Stromal cell of bone marrow (primary cell): ENCODE measurements at regions not wholly inside any gene's neighbourhood (a gene's known extent, or its start where the extent isn't known, plus 50 kb on each side); places are given as distances from the start of the nearest gene placed in this dataset.

ENCODE experiments used
- DNase-seq: peaks from one replicate; pipeline ENCODE4 v3.0.0-alpha.2; 2012; ENCODE audit warnings: low read depth

DNA sequence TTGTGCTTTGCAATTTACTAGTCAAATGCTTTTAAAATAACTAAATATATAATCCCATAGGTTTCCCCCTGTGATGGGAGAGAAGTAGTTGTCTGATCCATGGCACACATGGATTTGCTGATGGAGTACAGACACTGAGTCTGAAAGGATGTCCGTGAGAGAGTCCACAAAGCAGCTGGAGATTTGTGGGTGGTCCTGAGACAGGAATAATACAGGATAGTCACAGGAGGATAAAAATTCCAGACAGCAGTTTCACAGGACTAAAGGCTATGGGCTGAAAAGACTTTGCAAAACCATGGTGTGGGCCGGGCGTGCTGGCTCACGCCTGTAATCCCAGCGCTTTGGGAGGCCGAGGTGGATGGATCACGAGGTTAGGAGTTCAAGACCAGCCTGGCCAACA, 58.7 kb upstream of the ZFR start:
- no peak for DNase-seq

DNA sequence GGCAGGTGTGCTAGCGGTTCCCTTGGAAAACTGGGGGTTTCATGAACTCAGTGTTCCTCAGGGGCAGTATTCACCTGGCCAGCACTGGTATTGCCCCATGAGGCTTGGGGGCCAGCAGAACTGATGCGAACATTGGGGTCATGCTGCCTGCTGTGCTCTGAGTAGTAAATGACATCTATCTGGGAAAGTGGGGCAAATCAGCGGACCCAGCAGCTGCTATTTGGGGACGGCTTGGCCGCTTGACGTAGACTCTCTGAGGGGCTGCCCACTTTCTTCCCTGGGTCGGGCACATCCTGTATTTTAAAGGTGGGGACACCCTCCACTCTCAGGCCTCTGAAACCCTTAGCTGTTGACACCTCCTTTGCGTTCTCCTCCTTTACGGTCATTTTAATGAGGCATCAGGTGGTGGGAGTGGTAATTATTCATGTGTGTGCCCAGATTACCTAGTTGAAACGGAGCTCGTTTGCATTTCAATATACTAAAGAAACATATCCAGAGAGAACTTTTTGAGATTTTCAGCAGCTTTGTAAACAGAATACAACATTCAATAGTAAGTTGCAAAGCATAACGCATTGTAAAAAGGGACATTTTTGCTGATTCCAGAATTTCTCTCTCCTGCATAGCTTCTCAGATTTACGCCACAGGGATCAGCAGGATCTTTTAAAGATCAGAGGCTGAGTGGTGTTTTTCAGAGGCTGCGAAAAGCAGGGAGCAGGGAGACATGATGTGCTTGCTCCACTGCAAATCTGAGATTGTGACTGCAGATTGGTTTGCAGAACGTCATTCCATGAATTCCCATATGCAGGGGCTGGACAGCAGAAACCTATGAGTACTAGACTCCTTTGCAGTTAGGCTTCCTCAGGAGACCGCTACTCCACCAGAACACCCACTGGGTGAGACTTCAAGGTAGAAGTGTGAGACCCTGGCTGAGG, 56.8 kb upstream of the ZFR start:
- DNase-seq: no peak

- no peak for DNase-seq
Measured at GRCh38 chr5:32500181-32500580, 55.6 kb upstream of the ZFR start.

DNA sequence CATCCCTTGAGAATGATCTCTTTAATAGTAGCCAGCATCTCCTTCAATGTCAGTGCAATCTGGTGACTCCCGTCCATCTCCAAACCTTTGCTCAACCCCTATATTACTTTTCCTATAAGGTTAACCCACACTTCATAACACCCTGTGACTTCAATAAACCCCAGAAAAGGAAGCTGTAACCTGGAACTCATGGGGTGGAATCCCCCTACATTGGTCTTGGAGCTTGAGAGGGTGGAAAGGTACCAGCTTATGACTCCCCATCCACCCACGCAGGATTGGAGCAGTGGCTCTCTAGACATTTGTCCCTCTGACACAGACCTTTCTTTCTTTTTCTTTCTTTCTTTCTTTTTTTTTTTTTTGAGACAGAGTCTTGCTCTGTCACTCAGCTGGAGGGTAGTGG, 54.7 kb upstream of the ZFR start:
- DNase-seq: no peak

- no peak for DNase-seq
Measured at GRCh38 chr5:32498484-32498883, 53.9 kb upstream of the ZFR start.

- DNase-seq: no peak
Measured at GRCh38 chr5:32496104-32496503, 51.6 kb upstream of the ZFR start.

DNA sequence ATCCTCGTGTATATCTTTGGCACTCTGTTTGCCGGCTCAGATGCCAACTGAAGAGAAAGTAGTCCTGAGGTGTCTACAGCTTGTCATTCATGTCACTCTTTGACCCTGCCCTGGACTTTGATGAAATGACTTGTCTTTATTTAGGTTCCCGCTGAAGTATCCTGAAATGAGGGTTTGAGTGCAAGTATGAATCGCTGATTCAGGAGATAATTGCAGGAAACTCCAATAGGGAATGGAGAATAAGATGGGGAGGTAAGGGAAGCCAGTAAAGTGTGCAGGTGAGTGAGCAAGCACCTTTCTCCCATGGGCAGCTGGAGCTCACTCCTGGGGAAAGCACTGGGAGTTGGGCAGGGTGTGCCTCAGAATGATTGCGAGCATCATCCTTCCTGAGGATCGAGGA, 50.3 kb upstream of the ZFR start:
- no peak for DNase-seq
